Choroid plexus epithelial cell (primary cell): ENCODE measurements at regions not wholly inside any gene's neighbourhood (a gene's known extent, or its start where the extent isn't known, plus 50 kb on each side); places are given as distances from the start of the nearest gene placed in this dataset.

Experiments used
- DNase-seq: peaks from one replicate; pipeline ENCODE4 v3.0.0-alpha.2; 2010; ENCODE audit warnings: low read depth
- H3K4me3 ChIP-seq: 2 replicates; pipeline ENCODE4 v1.5.1; 2011; ENCODE audit warnings: low read depth, mild to moderate bottlenecking, control low read depth, low read length, moderate library complexity
- TF ChIP-seq, protein P1 (sequence below): conservative IDR thresholded peaks from 2 replicates; pipeline ENCODE4 v1.5.1; 2011; ENCODE audit warnings: low read depth, mild to moderate bottlenecking, control low read depth, inconsistent platforms, low read length, moderate library complexity

DNA sequence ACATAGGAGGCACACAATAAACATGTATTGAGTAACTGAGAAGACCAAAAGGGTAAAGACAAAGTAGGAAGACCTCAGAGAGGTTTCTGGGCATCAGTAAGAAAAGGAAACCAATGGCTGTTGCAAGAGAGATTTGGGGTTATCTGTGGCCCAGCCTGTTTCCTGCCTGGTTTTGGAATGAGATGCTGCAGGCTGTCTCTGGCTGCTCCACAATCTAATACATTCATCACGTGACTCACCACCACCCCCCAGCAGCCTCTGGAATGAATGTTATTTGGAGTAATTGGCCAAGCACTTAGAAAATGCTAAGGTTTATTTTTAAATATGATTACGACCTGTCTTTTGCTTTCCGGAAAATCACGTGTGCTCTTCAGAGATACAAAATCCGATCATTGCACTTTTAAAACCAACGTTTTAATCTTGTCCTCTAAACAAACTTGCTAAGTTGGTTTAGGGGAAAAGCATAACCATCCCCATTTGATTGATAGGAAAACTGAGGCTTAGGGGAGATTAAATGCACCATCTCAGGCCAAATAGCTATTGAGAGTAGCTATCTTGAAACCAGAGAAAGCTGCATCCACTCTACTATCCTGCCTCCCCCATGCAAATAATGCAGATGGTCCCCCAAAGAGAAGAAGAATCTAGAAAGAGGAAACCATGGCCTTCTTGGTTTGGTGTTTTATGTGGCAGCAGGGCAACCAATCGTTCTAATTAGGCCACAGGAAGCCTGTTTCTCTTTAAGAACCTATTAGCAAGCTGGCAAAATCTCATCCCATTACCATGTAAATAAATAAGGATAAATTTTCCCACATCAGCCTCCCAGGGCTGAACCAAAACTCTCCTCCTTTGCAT is 151.8 kb upstream of the ADRA1B start:
- no peak overlapping the region for H3K4me3 ChIP-seq
- DNase-seq, result peak; percentile 94
- TF ChIP-seq, protein P1, sequence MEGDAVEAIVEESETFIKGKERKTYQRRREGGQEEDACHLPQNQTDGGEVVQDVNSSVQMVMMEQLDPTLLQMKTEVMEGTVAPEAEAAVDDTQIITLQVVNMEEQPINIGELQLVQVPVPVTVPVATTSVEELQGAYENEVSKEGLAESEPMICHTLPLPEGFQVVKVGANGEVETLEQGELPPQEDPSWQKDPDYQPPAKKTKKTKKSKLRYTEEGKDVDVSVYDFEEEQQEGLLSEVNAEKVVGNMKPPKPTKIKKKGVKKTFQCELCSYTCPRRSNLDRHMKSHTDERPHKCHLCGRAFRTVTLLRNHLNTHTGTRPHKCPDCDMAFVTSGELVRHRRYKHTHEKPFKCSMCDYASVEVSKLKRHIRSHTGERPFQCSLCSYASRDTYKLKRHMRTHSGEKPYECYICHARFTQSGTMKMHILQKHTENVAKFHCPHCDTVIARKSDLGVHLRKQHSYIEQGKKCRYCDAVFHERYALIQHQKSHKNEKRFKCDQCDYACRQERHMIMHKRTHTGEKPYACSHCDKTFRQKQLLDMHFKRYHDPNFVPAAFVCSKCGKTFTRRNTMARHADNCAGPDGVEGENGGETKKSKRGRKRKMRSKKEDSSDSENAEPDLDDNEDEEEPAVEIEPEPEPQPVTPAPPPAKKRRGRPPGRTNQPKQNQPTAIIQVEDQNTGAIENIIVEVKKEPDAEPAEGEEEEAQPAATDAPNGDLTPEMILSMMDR, result no peak

DNA sequence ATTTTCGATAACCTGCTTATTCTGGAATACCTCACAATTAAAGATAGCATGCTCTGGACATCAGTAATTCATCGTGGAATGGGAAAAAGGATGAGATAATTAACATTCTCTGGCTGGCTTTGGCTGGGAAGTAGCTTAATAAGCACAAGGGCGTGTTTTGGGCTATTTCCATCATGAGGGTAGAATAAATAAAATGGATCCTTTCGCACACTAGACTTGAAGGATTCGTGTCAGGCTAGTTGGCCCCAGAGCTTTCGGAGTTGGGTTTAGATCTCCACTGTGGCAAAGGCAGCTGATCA is 151.2 kb upstream of the ADRA1B start:
- no peak overlapping the region for H3K4me3 ChIP-seq
- DNase-seq, result no peak
- TF ChIP-seq, protein P1, result no peak

DNA sequence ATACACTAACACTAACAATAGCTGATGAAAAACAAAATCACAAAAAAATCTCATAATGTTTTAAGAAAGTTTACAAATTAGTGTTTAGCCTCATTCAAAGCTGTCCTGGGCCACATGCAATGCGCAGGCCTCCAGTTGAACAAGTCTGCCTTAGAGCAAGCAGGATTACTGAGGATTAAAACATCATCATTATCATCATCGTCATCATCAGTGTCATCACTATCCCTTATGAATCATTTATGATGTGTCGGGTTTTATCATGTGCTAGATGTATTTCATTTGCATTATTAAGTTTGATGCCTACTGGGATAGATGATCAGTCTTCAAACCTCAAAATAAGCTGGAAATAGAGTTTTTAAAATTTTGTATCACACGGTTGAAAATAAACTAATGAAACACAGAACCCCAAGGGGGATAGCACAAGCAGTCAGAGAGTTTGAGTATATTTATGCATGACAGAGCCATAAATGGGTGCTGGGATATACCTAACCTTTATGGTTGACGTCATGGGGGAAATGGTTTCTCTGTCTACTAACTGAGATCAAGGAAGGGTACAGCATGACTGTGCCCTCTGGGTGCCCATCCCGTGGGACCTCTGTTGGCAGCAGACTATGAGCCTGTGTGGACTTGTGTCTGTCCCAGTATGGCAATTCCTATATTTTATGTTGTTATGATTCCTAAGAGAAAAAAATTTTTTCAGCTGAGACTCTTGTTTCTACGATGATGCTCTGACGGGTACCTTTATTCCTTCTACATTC is 150.3 kb upstream of the ADRA1B start:
- TF ChIP-seq, protein P1, result no peak
- no peak for DNase-seq
- H3K4me3 ChIP-seq, result no peak overlapping the region

DNA sequence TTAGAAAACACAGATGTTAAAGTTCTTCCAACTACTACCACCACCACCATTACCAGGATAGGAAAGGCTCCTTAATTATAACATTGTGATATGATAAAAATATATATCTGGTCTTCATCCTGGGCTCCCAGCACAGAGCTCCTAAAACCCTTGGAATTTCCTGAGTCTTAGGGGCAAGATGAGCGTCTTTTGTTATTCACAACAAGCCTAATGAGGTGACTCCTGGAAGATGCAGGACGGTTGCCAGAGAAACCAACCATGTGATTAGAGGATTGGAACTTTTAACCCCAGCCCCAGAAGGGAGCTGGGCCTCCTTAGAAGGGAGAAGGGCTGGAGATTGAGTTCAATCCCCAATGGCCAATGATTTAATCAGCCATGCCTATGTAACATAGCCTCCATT is 148.0 kb upstream of the ADRA1B start:
- DNase-seq, result peak; percentile 31
- TF ChIP-seq, protein P1, result no peak
- no peak overlapping the region for H3K4me3 ChIP-seq

DNA sequence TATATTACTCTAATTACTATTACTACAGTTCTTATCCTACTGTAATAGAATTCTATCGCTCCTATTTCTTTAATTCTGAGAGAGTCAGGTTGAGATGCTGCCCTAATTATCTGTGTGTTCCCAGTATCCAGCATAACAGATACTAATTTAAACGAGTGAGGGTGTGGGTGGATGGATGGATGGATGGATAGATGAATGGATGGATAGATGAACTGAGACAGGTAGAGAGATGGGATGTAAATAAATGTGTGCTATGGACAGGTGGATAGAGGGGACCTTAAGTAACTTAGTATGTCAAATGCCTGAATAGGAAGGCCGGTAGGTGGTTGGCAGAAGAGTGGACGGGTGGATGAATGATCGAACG is 143.6 kb upstream of the ADRA1B start:
- TF ChIP-seq, protein P1, result no peak
- DNase-seq, result no peak
- H3K4me3 ChIP-seq, result no peak overlapping the region

DNA sequence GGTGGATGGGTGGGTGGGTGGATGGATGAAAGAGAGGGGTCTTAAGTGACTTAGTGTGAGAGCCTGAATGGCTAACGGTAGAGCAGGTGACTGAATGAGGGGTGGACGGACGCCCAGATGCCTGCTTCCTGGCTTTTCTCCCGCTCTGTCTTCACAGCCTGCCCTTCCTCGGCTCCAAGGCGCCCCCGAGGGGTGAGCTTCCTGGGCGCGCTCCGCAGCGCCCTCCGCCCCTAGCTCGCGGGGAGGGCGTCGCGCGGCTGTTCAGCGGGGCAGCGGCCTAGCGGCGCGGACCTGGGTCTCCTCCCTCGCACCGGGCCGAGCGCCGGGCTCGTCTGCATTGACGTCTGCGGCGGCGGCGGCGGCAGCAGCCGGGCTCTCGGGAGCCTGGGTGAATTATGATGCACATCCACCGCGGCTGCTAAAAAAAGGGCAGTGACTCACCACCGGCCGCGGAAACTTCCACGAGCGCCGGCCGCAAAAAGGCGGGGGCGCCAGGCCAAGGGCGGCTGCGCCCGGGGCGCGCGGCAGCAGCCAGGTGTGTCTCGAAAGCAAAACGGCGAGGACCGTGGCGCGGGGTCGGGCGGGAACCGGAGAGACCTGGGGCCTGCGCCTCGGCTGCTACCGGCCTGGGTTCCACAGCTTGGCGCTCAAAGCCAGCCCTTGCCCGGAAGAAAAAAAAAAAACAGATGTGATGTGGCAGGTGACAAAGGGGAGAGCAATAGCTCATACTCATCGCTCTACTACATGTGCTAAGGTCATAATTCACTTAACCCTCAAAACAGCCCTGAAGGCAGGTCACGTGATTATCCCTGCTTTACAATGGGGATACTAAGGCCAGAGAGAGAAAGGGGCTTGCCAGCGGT is 143.0 kb upstream of the ADRA1B start:
- TF ChIP-seq, protein P1, result peak; percentile 35
- peak overlapping the region; percentile 50 for H3K4me3 ChIP-seq
- peak; percentile 90 for DNase-seq
